GM10266 (cell line): ENCODE measurements at regions not wholly inside any gene's neighbourhood (a gene's known extent, or its start where the extent isn't known, plus 50 kb on each side); places are given as distances from the start of the nearest gene placed in this dataset.

Experiments
- DNase-seq: peaks from one replicate; pipeline ENCODE4 v3.0.0; 2012; ENCODE audit errors: extremely low spot score
- TF ChIP-seq, protein P1 (sequence below): IDR thresholded peaks from 2 replicates; pipeline ENCODE4 v1.5.1; 2012; ENCODE audit warnings: mild to moderate bottlenecking, low read depth; ENCODE audit not compliant: control insufficient read depth, insufficient read depth; ENCODE audit errors: missing control alignments

DNA sequence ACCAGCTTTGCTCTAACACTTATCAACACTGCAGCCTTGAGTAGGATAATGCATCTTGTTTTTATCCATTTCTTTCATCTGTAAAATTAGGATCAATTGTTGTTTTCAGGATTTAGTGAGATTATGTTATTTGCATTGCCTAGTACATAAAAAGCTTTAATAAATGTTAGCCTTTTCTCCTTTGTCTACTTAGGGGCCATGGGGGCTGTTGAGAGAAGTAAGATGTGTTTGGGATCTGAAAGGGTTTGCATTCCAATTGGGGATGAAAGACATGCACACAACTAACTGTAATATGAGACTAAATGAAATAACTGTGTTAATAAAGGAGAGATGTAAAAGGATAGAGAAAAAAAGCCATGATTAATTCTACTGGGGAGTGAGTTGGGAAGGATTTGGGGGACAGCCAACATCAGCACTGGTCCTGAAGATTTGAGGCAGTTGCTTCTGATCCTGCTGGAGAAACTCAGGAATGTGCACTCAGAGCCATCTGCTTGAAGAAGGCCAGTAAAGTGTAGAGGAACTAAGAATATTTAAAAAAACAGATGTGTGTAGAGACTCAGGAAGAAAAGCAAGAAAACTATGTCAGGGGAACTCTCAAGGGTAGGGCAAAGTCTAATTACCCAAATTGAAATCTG is 236.3 kb downstream of the OLFM4 start:
- DNase-seq: no peak
- TF ChIP-seq, protein P1, sequence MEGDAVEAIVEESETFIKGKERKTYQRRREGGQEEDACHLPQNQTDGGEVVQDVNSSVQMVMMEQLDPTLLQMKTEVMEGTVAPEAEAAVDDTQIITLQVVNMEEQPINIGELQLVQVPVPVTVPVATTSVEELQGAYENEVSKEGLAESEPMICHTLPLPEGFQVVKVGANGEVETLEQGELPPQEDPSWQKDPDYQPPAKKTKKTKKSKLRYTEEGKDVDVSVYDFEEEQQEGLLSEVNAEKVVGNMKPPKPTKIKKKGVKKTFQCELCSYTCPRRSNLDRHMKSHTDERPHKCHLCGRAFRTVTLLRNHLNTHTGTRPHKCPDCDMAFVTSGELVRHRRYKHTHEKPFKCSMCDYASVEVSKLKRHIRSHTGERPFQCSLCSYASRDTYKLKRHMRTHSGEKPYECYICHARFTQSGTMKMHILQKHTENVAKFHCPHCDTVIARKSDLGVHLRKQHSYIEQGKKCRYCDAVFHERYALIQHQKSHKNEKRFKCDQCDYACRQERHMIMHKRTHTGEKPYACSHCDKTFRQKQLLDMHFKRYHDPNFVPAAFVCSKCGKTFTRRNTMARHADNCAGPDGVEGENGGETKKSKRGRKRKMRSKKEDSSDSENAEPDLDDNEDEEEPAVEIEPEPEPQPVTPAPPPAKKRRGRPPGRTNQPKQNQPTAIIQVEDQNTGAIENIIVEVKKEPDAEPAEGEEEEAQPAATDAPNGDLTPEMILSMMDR: no peak

DNA sequence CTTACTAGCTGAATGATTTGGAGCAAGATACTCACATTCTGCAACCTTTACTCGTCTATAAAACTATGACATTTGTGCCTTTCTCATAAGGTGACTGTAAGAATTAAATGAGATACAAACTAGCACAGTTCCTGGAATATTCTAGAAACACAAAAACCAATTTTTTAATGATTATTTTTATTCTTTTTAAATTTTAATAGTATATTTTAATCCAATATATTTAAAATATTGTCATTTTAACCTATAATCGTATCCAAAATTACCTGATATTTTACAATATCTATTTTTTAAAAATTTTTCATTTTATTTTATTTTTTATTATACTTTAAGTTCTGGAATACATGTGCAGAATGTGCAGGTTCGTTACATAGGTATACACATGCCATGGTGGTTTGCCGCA is 238.1 kb downstream of the OLFM4 start:
- TF ChIP-seq, protein P1: no peak
- no peak for DNase-seq

DNA sequence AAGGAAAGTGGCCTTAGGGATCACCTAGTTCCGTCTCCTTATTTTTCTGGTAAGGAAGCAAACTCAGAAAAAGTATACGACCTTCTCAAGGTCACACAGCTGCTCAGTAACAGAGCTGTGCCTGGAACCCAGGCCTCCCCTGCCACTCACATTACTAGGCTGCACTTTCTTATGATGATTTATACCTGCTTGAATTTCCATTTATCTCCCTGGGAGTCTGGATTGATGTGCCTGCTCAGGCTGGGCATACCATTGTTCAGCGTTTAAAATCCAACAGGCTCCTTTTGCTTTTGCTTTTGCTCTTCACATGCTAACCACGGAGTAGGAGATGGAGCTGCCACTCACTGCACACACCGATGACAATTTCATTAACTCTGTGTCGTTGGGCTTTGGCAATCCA is 241.0 kb downstream of the OLFM4 start:
- no peak for DNase-seq
- TF ChIP-seq, protein P1: no peak

DNA sequence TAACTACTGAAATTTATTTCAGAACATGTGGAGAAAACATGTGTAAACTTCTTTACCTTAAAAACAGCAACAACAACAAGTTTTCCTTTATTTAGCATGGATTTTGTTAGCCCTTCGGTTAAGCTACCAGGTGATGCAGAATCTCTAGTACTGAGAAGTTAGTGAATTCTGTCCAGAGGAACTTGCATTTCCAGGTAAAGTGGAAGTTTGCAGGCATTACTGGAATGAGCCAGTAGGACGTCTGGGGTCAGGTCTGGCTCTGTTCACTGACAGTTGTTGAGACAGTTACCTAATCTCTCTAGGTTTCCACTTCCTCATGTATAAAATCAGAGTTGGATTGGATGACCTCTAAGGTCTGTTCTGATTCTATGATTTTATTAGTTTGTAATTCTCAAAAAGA is 244.3 kb downstream of the OLFM4 start:
- no peak for DNase-seq
- TF ChIP-seq, protein P1: no peak

DNA sequence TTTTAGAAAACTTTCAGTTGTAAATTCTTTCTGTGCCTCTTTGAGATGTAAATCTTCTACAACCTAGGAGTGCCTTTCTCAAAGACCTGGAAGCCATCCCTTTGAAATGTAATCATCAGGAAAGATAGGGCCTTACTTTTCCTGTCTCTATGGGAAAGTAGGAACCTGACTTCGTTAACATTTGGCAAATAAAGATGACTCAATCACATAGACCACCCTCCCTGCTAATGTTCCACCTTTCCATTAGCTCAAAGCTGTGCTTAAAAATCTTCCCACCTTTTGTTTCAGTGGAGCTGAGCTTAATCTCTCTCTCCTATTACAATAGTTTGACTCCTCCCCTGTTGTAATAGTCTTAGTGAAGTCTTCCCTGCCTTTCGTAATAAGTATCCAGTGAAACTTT is 247.7 kb downstream of the OLFM4 start:
- no peak for DNase-seq

DNA sequence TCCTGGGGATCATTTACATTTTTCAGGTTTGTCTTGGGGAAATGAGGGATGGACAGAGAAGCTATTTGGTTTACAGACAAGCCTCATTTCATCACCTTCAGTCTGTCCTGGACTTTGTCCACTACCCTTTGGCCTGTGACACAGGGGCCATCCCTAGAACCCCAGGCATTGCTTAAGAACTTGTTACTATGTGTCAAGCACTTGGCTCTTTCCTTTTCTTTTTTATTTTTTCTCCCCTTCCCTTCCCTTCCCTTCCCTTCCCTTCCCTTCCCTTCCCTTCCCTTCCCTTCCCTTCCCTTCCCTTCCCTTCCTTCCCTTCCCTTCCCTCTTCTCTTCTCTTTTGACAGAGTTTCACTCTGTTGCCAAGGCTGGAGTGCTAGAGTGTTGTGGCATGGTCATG is 253.1 kb downstream of the OLFM4 start:
- DNase-seq: no peak
- TF ChIP-seq, protein P1: no peak

More for the DNA sequence above, 247.7 kb downstream of the OLFM4 start:
- TF ChIP-seq, protein P1: no peak

DNA sequence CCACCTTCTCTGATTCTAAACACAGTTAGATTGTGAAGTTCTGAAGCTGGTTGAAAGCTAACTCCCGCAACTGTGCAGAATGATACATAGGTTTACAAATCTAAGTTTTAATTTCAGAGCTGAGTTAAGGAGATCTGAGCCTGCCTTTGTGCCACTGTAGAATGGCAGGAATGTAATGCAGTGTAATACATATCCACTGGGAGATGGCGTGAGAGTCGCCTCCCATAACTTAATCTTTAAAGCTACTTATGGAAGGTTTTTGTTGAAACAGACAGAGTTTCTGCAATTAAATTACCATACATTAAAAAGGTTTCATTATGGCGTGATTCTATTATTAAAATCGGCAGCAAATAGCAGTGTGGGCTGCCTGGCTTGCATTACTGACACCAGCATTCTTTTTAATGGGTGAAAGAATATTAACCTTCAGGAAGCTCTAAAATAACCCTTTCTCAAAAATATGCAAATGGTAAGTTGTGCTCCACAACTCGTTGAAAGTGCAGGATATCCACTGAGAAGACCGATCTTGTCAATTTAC is 257.4 kb downstream of the OLFM4 start:
- no peak for DNase-seq
- TF ChIP-seq, protein P1: no peak
